ENCODE measurements at regions not wholly inside any gene's neighbourhood (a gene's known extent, or its start where the extent isn't known, plus 50 kb on each side); places are given as distances from the start of the nearest gene placed in this dataset.

DNA sequence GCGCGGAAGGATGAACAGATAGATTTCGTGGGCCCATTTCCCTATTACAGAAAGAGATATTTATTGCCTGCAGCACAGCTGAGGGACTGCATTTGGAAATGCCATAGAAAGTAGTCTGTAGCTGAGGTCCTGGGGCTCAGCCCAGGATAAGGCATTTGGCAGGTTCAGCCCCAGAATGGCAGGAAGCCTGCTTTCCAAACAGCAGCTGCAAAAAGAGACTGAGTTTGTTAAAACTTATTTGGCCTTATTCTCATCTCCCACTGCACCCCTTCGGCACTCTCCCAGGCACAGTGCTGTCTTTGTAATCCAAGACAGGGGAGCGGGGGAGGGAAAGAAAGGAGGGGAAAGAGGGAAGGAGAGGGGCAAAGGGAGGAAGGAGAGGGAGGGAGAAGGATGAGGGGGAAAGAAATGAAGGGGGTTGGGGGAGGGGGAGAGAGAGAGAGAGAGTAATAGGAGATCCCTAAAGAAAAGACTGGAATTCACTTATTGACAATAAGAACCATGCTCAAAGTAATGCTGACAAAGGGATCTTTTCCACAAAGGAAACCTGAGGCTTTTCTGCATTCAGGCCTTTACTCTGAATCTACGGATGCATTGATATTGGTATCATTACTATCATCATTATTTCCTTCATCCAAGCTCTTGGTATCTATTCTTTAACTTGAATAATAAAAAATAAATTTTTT lies 94.0 kb upstream of the LRRN1 start:
- TF ChIP-seq POLR2A (IDR thresholded peaks at IDR 0.05; ENCODE audit: low read length) (no peak), ESRRA (IDR thresholded peaks at IDR 0.05; ENCODE audit: borderline replicate concordance, low read length) (no peak), PBX3 (IDR thresholded peaks at IDR 0.05) (no peak), REST (IDR thresholded peaks at IDR 0.05) (no peak), RAD21 (conservative IDR thresholded peaks at IDR 0.05 in 1 of 2, IDR thresholded peaks at IDR 0.05 in 1 of 2) (no peak), CHD4 (IDR thresholded peaks at IDR 0.05; ENCODE audit: borderline replicate concordance) (no peak), RCOR1 (IDR thresholded peaks at IDR 0.05; ENCODE audit: low read depth, low read length) (no peak)
- TF ChIP-seq, protein P1, sequence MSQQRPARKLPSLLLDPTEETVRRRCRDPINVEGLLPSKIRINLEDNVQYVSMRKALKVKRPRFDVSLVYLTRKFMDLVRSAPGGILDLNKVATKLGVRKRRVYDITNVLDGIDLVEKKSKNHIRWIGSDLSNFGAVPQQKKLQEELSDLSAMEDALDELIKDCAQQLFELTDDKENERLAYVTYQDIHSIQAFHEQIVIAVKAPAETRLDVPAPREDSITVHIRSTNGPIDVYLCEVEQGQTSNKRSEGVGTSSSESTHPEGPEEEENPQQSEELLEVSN (IDR thresholded peaks at IDR 0.05; ENCODE audit: borderline replicate concordance, low read depth): no peak

Measured in A549 (cell line).